Adrenal gland (tissue), 9 donors: ENCODE measurements at regions not wholly inside any gene's neighbourhood (a gene's known extent, or its start where the extent isn't known, plus 50 kb on each side); places are given as distances from the start of the nearest gene placed in this dataset.

ENCODE experiments used
- DNase-seq, 7 donors: peaks; one replicate each; pipeline ENCODE4 v3.0.0-alpha.2; 2019 to 2020
- H3K27ac ChIP-seq, 5 donors: fragments of 200-600 bp; sonication (generic) in 4 of 5; 1 replicate in 3 of 5; 2 replicates in 2 of 5; pipeline versions ENCODE4 v1.5.1 to v1.8.0; 2016 to 2020; ENCODE audit warnings: mild to moderate bottlenecking in 1 of 5
- H3K27me3 ChIP-seq: fragments of 200-600 bp; 2 replicates; pipeline ENCODE4 v1.8.0; 2021
- H3K36me3 ChIP-seq, 2 donors: fragments of 200-600 bp; replicated peaks in 1 of 2; 1 replicate in 1 of 2; 2 replicates in 1 of 2; pipeline versions ENCODE4 v1.5.1 to v1.8.0; 2018 to 2022
- H3K4me1 ChIP-seq, 2 donors: fragments of 200-600 bp; replicated peaks in 1 of 2; 1 replicate in 1 of 2; 2 replicates in 1 of 2; pipeline versions ENCODE4 v1.5.1 to v1.8.0; 2018 to 2021
- H3K4me3 ChIP-seq, 4 donors: fragments of 200-600 bp; sonication (generic) in 3 of 4; one replicate each; pipeline ENCODE4 v1.5.1; 2016 to 2018
- H3K9me3 ChIP-seq, 3 donors: fragments of 200-600 bp; sonication (generic) in 1 of 3; replicated peaks in 1 of 3; 1 replicate in 2 of 3; 2 replicates in 1 of 3; pipeline versions ENCODE4 v1.5.1 to v1.8.0; 2016 to 2021
- POLR2A ChIP-seq, 2 donors: fragments of 450-650 bp; IDR thresholded peaks; one replicate each; pipeline ENCODE4 v1.6.1; 2017; ENCODE audit warnings: antibody characterized with exemption in 2 of 2, mild to moderate bottlenecking in 2 of 2, moderate library complexity in 1 of 2
- WGBS, 4 donors: extraction: QIAGEN DNeasy Blood & Tissue Kit in 2 of 4; methylation state at CpG; one replicate each; pipeline versions ENCODE4 v1.1.5 to v1.1.7; 2013 to 2017; 5-methylcytosine and 5-hydroxymethylcytosine counted together
- intact Hi-C, 2 donors: fragments of 100-400 bp; cut with DNase I; formaldehyde crosslinking; loops; one replicate each; pipeline versions ENCODE4 v1.14.1 to v1.15.0; 2022 to 2023
- TF ChIP-seq, protein P1 (sequence below), 6 experiments: fragments of 450-650 bp in 4 of 6; fragments of 200-600 bp in 2 of 6; sonication (generic) in 1 of 6; IDR thresholded peaks; 1 replicate in 5 of 6; 2 replicates in 1 of 6; pipeline versions ENCODE4 v1.5.1 to v1.8.0; 2016 to 2021; ENCODE audit warnings: antibody characterized with exemption in 6 of 6, mild to moderate bottlenecking in 2 of 6, moderate library complexity in 1 of 6
- donor health status: healthy with polysubstance abuse.
- donor health status: Bipolar disorder and iron deficiency.
- donor health status: DM: yes; HTN: yes; CAD: no.
- donor health status: DM: no; HTN: no; CAD: no.
- donor health status: DM: no; HTN: no; CAD: no.

DNA sequence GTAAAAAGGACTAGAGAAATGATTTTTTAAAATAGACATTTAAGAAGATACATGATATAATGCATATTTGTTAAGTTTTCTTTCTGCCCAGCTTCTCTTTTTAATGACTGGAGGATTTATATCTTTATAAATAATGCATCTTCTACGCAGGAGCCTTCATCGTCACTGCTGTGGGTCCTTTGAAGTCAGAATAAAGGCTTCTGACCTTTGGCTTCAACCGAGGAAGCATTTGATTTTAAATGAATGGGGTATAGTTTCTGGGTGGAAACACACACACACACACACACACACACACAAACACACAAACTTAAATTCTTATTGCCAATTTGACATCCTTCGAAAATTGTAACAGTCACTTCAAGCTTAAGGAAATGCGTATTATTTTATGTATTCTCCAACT is 690.9 kb downstream of the BRINP3 start:
- Histone ChIP-seq H3K9me3 (no peaks in the 10 kb centered on the region), H3K27me3 (no peaks in the 10 kb centered on the region), H3K36me3 (no peaks in the 10 kb centered on the region), H3K4me3 (no peak overlapping the region), H3K4me1 (no peaks in the 10 kb centered on the region), H3K27ac (no peak overlapping the region)
- no peak for TF ChIP-seq POLR2A (IDR thresholded peaks at IDR 0.05)
- TF ChIP-seq, protein P1, sequence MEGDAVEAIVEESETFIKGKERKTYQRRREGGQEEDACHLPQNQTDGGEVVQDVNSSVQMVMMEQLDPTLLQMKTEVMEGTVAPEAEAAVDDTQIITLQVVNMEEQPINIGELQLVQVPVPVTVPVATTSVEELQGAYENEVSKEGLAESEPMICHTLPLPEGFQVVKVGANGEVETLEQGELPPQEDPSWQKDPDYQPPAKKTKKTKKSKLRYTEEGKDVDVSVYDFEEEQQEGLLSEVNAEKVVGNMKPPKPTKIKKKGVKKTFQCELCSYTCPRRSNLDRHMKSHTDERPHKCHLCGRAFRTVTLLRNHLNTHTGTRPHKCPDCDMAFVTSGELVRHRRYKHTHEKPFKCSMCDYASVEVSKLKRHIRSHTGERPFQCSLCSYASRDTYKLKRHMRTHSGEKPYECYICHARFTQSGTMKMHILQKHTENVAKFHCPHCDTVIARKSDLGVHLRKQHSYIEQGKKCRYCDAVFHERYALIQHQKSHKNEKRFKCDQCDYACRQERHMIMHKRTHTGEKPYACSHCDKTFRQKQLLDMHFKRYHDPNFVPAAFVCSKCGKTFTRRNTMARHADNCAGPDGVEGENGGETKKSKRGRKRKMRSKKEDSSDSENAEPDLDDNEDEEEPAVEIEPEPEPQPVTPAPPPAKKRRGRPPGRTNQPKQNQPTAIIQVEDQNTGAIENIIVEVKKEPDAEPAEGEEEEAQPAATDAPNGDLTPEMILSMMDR (IDR thresholded peaks at IDR 0.05): no peak
- no peak for DNase-seq
- WGBS, 4 donors: 49 to 56% (median 51%) methylated on average over 5 of the region's 5 CpGs
- intact Hi-C loops: no loop called here

DNA sequence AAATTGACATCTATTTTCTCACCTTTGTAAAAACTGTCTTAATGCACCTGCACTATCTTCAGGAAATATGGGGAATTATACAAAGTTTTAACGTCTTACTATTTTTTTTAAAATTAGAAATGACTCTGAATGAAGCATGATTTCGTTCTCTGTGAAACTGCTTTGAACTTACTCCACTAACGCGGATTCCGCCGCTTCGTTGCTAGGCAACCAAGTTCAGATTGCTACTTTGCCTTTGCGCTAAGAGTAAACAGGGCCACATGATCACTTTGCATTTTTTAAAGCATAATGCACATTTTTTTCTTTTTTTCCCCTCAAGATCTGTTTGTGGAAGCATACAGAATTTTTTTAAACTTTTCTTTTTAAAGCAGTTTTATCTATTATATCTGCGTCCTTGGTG is 690.5 kb downstream of the BRINP3 start:
- Histone ChIP-seq H3K27ac (no peak overlapping the region), H3K36me3 (no peaks in the 10 kb centered on the region), H3K9me3 (no peaks in the 10 kb centered on the region), H3K4me1 (no peaks in the 10 kb centered on the region), H3K4me3 (no peak overlapping the region), H3K27me3 (no peaks in the 10 kb centered on the region)
- no peak for DNase-seq
- intact Hi-C loops: no loop called here
- TF ChIP-seq, protein P1 (IDR thresholded peaks at IDR 0.05): no peak
- TF ChIP-seq POLR2A (IDR thresholded peaks at IDR 0.05): no peak
- 55 to 60% (median 59%) methylated on average over 9 of the region's 9 CpGs for WGBS, 4 donors

- Histone ChIP-seq H3K4me3 (no peak overlapping the region), H3K4me1 (no peaks in the 10 kb centered on the region), H3K9me3 (no peaks in the 10 kb centered on the region), H3K36me3 (no peaks in the 10 kb centered on the region), H3K27me3 (no peaks in the 10 kb centered on the region), H3K27ac (no peak overlapping the region)
- intact Hi-C loops: no loop called here
- TF ChIP-seq, protein P1 (IDR thresholded peaks at IDR 0.05): no peak
- no peak for TF ChIP-seq POLR2A (IDR thresholded peaks at IDR 0.05)
- 60 to 76% (median 69%) methylated on average over 2 of the region's 2 CpGs for WGBS, 4 donors
- DNase-seq: no peak
These were observed 687.3 kb downstream of the BRINP3 start for GRCh38 chr1:189790335-189790734.

DNA sequence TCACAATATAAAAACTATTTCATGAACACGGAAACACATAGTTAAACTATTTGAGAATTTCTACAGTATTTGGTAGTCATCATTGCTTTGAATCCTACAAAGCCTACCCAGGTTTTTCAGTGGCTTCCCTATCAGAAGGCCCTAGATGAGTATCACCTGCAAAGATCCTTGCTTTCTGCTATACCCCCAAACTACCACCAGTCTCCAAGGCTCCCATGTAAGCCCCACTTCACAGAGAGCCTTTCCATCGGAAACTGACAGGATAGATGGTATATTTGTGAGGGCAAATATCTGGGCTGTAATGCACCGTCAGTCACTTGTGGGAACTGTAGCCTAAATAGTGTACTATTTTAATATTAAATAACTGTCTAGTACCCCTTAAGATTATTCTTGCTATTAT is 674.3 kb downstream of the BRINP3 start:
- no peak overlapping the region for H3K27ac ChIP-seq
- intact Hi-C loops: no loop called here
- no peaks in the 10 kb centered on the region for H3K27me3 ChIP-seq

More for the DNA sequence above, 674.3 kb downstream of the BRINP3 start:
- no peaks in the 10 kb centered on the region for H3K36me3 ChIP-seq
- WGBS, 4 donors: 27 to 46% (median 39%) methylated on average over 2 to 3 of the region's 3 CpGs
- H3K4me1 ChIP-seq: no peaks in the 10 kb centered on the region
- H3K9me3 ChIP-seq: no peaks in the 10 kb centered on the region
- no peak overlapping the region for H3K4me3 ChIP-seq
- TF ChIP-seq, protein P1 (IDR thresholded peaks at IDR 0.05): no peak
- no peak for TF ChIP-seq POLR2A (IDR thresholded peaks at IDR 0.05)
- DNase-seq: no peak
